ENCODE measurements at regions not wholly inside any gene's neighbourhood (a gene's known extent, or its start where the extent isn't known, plus 50 kb on each side); places are given as distances from the start of the nearest gene placed in this dataset.

GRCh38 chr3:72580246-72580756, 267.9 kb downstream of the SHQ1 start:
- TF ChIP-seq CTCF (IDR thresholded peaks at IDR 0.05) (no peak), POLR2A (IDR thresholded peaks at IDR 0.05) (no peak)

Measured in vagina (tissue), 2 donors.